HG02884 (cell line): ENCODE measurements at regions not wholly inside any gene's neighbourhood (a gene's known extent, or its start where the extent isn't known, plus 50 kb on each side); places are given as distances from the start of the nearest gene placed in this dataset.

Source experiments
- ATAC-seq: cut with Tn5 transposase; IDR thresholded peaks from one replicate; pipeline ENCODE4 v1.9.1; 2021; ENCODE audit warnings: mild to moderate bottlenecking, moderate library complexity; ENCODE audit not compliant: unreplicated experiment

- ATAC-seq: no peak
Observed at GRCh38 chr12:3999904-4000303, 126.7 kb upstream of the PARP11 start.

- ATAC-seq: no peak
Observed at GRCh38 chr12:3998968-3999792, 126.0 kb upstream of the PARP11 start.

- no peak for ATAC-seq
Observed at GRCh38 chr12:3998397-3998796, 125.2 kb upstream of the PARP11 start.

GRCh38 chr12:3996322-3996721, 123.1 kb upstream of the PARP11 start:
- ATAC-seq: no peak

GRCh38 chr12:3995306-3995705, 122.1 kb upstream of the PARP11 start:
- no peak for ATAC-seq

- no peak for ATAC-seq
Observed at GRCh38 chr12:3994500-3994899, 121.3 kb upstream of the PARP11 start.

- ATAC-seq: no peak
Observed at GRCh38 chr12:3992945-3993344, 119.7 kb upstream of the PARP11 start.

GRCh38 chr12:3991798-3992580, 118.8 kb upstream of the PARP11 start:
- ATAC-seq: no peak

- no peak for ATAC-seq
Observed at GRCh38 chr12:3990501-3991280, 117.5 kb upstream of the PARP11 start.

- ATAC-seq: no peak
Observed at GRCh38 chr12:3989218-3989550, 116.0 kb upstream of the PARP11 start.

GRCh38 chr12:3988519-3989217, 115.5 kb upstream of the PARP11 start:
- ATAC-seq: no peak

- ATAC-seq: no peak
Observed at GRCh38 chr12:3987571-3987970, 114.4 kb upstream of the PARP11 start.

- ATAC-seq: no peak
Observed at GRCh38 chr12:3980504-3981272, 107.5 kb upstream of the PARP11 start.

- no peak for ATAC-seq
Observed at GRCh38 chr12:3977621-3978020, 104.4 kb upstream of the PARP11 start.

GRCh38 chr12:3976351-3976938, 103.2 kb upstream of the PARP11 start:
- no peak for ATAC-seq

GRCh38 chr12:3975652-3976051, 102.5 kb upstream of the PARP11 start:
- ATAC-seq: no peak

- no peak for ATAC-seq
Observed at GRCh38 chr12:3974883-3975282, 101.7 kb upstream of the PARP11 start.

- no peak for ATAC-seq
Observed at GRCh38 chr12:3973973-3974644, 100.9 kb upstream of the PARP11 start.

- ATAC-seq: no peak
Observed at GRCh38 chr12:3973269-3973884, 100.2 kb upstream of the PARP11 start.
